Aorta (tissue), 5 donors: ENCODE measurements at regions not wholly inside any gene's neighbourhood (a gene's known extent, or its start where the extent isn't known, plus 50 kb on each side); places are given as distances from the start of the nearest gene placed in this dataset.

Experiments
- ATAC-seq: fragments of 200-7000 bp; cut with Tn5 transposase; one replicate; pipeline ENCODE4 v1.9.1; 2022; ENCODE audit warnings: moderate library complexity; ENCODE audit not compliant: low FRiP score
- DNase-seq, 2 donors: peaks; one replicate each; pipeline ENCODE4 v3.0.0-alpha.2; 2020
- H3K27ac ChIP-seq, 2 donors: one replicate each; pipeline ENCODE4 v1.5.1; 2013; ENCODE audit warnings: low read length in 2 of 2, mild to moderate bottlenecking in 2 of 2, moderate library complexity in 2 of 2, control low read depth in 1 of 2, inconsistent platforms in 1 of 2, low read depth in 1 of 2
- H3K27me3 ChIP-seq, 2 donors: one replicate each; pipeline ENCODE4 v1.6.1; 2013; ENCODE audit warnings: control low read depth in 1 of 2, low read length in 1 of 2, mild to moderate bottlenecking in 1 of 2, moderate library complexity in 1 of 2; ENCODE audit not compliant: insufficient read depth in 2 of 2, control insufficient read depth in 1 of 2
- H3K36me3 ChIP-seq, 2 donors: one replicate each; pipeline ENCODE4 v1.6.1; 2013; ENCODE audit warnings: control low read depth in 1 of 2, low read length in 1 of 2, mild to moderate bottlenecking in 1 of 2; ENCODE audit not compliant: insufficient read depth in 2 of 2, control insufficient read depth in 1 of 2
- H3K4me1 ChIP-seq, 2 donors: one replicate each; pipeline ENCODE4 v1.6.1; 2013; ENCODE audit warnings: low read length in 2 of 2, control low read depth in 1 of 2, mild to moderate bottlenecking in 1 of 2, moderate library complexity in 1 of 2; ENCODE audit not compliant: insufficient read depth in 2 of 2, control insufficient read depth in 1 of 2
- H3K4me3 ChIP-seq, 2 donors: one replicate each; pipeline ENCODE4 v1.5.1; 2013; ENCODE audit warnings: low read length in 2 of 2, control low read depth in 1 of 2, mild to moderate bottlenecking in 1 of 2
- H3K9me3 ChIP-seq: one replicate; pipeline ENCODE4 v1.6.1; 2013; ENCODE audit warnings: mild to moderate bottlenecking, low read length; ENCODE audit not compliant: control insufficient read depth
- WGBS, 2 donors: extraction: QIAGEN DNeasy Blood & Tissue Kit; methylation state at CpG; one replicate each; pipeline ENCODE4 v1.1.7; 2013; 5-methylcytosine and 5-hydroxymethylcytosine counted together
- intact Hi-C, 2 donors: fragments of 100-400 bp; cut with DNase I; formaldehyde crosslinking; loops; one replicate each; pipeline versions ENCODE4 v1.14.2 to v1.15.0; 2022
- donor health status: healthy with polysubstance abuse.
- donor health status: Bipolar disorder and iron deficiency.
- donor health status: DM: no; HTN: no; CAD: no.
- donor health status: DM: no; HTN: no; CAD: no.
- donor health status: DM: yes; HTN: yes; CAD: no.

GRCh38 chr3:177374323-177374722, 177.0 kb upstream of the TBL1XR1 start:
- Histone ChIP-seq H3K36me3 (no peaks in the 10 kb centered on the region), H3K27me3 (no peaks in the 10 kb centered on the region), H3K4me1 (peaks cover 0 to 7% of the 10 kb centered on the region in 2 donors), H3K9me3 (no peaks in the 10 kb centered on the region), H3K27ac (peak overlapping the region in 1 of 2 donors; percentile 33), H3K4me3 (no peak overlapping the region)
- intact Hi-C loops: loop anchor here (5.0 to 10.0 kb wide), 2 partner anchors 43 to 60 kb away; no protein-coding TSS in a partner anchor
- 5 to 7% methylated on average over 3 of the region's 3 CpGs for WGBS, 2 donors
- ATAC-seq (no peak), DNase-seq (no peak)

GRCh38 chr3:177375316-177375715, 178.0 kb upstream of the TBL1XR1 start:
- DNase-seq: no peak
- intact Hi-C loops: loop anchor here in 1 of 2 donors (10.0 kb wide), 1 partner anchor 59 kb away; no protein-coding TSS in a partner anchor

DNA sequence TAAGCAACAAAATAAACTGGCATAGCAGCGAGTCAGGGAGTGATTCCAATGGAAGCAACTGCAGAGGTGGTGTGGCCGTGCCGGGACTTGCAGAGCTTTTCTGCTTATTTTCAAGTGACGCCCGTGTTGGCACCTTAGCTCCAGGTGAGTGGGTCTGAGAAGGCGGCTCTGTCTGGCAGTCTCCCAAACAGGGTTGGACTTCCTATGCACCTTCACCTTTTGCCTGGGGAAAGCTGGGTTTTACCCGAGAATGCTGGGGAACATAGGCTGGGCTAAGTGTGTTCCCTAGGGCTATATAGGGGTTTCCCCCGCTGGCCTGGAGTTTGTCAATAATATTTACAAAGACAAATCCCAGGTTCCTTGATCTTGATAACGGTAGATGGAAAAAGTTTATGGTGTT, 179.9 kb upstream of the TBL1XR1 start:
- Histone ChIP-seq H3K4me1 (peaks cover 0 to 7% of the 10 kb centered on the region in 2 donors), H3K36me3 (no peaks in the 10 kb centered on the region), H3K27ac (no peak overlapping the region), H3K9me3 (no peaks in the 10 kb centered on the region), H3K4me3 (no peak overlapping the region), H3K27me3 (no peaks in the 10 kb centered on the region)
- whole genome bisulfite sequencing, 2 donors: 88 to 93% methylated on average over 9 of the region's 9 CpGs
- DNase-seq: no peak
- intact Hi-C loops: loop anchor here in 1 of 2 donors (10.0 kb wide), 1 partner anchor 58 kb away; no protein-coding TSS in a partner anchor
- ATAC-seq: no peak

More at GRCh38 chr3:177375316-177375715, 178.0 kb upstream of the TBL1XR1 start:
- peaks cover 0 to 7% of the 10 kb centered on the region in 2 donors for H3K4me1 ChIP-seq
- WGBS, 2 donors: 89 to 94% methylated on average over 3 of the region's 3 CpGs
- H3K9me3 ChIP-seq: no peaks in the 10 kb centered on the region
- no peaks in the 10 kb centered on the region for H3K27me3 ChIP-seq
- H3K36me3 ChIP-seq: no peaks in the 10 kb centered on the region
- no peak overlapping the region for H3K27ac ChIP-seq
- H3K4me3 ChIP-seq: no peak overlapping the region
- ATAC-seq: no peak

- ATAC-seq (no peak), DNase-seq (no peak)
- Histone ChIP-seq H3K4me1 (peaks cover 0 to 7% of the 10 kb centered on the region in 2 donors), H3K9me3 (no peaks in the 10 kb centered on the region), H3K27ac (no peak overlapping the region), H3K27me3 (no peaks in the 10 kb centered on the region), H3K4me3 (no peak overlapping the region), H3K36me3 (no peaks in the 10 kb centered on the region)
- intact Hi-C loops: loop anchor here in 1 of 2 donors (10.0 kb wide), 1 partner anchor 57 kb away; no protein-coding TSS in a partner anchor
- 94 to 95% methylated on average over 7 of the region's 7 CpGs for WGBS, 2 donors
Measured at GRCh38 chr3:177378168-177378567, 180.9 kb upstream of the TBL1XR1 start.

DNA sequence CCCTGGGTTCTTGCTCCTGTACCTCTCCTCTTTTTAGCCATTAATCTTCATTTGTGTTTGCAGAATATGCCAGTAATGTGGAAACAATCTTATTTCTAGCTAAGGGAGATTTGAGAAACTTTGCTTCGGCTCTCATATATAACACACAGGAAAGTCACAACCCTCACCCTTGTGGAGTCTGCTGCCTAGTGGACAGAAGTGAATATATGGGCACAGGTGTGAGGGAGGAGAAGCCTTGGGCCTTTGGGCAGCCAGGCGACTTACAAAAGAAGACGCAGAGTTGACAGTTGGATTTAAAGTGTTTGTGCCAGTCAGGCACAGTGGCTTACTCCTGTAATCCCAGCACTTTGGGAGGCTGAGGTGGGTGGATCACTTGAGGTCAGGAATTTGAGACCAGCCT, 181.8 kb upstream of the TBL1XR1 start:
- DNase-seq: no peak
- H3K27me3 ChIP-seq: no peaks in the 10 kb centered on the region
- intact Hi-C loops: loop anchor here in 1 of 2 donors (10.0 kb wide), 1 partner anchor 56 kb away; no protein-coding TSS in a partner anchor
- H3K27ac ChIP-seq: no peak overlapping the region
- ATAC-seq: no peak
- H3K36me3 ChIP-seq: no peaks in the 10 kb centered on the region
- no peaks in the 10 kb centered on the region for H3K9me3 ChIP-seq
- WGBS, 2 donors: 66 to 74% methylated on average over 3 of the region's 3 CpGs
- H3K4me1 ChIP-seq: peaks cover 0 to 7% of the 10 kb centered on the region in 2 donors
- no peak overlapping the region for H3K4me3 ChIP-seq

DNA sequence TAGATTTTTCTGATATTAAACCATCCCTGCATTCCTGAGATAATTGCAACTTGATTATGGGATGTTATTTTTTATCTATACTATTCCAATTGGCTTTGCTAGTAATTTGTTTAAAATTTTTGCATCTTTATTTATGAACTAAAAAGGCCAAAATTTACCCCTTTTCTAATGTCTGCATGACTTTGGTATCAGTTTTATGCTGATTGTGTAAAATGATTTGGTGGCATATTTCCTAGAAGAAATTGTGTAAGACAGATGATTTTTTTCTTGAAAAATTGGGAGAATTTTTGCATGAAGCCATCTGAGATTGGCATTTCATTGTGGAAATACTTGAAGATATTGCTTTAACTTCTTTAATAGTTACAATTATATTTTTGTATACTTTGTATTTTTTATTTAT, 183.8 kb upstream of the TBL1XR1 start:
- intact Hi-C loops: no loop called here
- ATAC-seq: no peak

DNA sequence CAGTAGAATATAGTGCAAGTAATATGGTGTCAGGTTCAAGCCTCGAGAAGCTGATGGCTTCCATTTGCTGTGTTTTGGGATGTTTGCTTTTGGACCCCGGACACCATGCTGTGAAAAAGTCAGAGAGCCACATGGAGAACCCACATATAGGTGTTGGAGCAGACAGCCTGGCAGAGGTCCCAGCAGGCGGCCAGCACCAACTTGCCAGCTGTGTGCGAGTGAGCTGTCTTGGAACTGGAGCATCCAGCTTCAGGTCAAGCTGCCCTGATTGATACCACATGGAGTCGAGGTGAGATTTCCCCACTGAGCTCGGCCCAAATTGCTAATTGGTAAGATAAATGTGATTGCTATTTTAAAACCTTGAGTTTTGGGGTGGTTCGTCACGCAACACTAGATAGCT, 185.7 kb upstream of the TBL1XR1 start:
- Histone ChIP-seq H3K4me3 (no peak overlapping the region), H3K36me3 (no peaks in the 10 kb centered on the region), H3K27ac (no peak overlapping the region), H3K9me3 (no peaks in the 10 kb centered on the region), H3K27me3 (no peaks in the 10 kb centered on the region), H3K4me1 (no peaks in the 10 kb centered on the region)
- ATAC-seq (no peak), DNase-seq (no peak)
- 86 to 89% methylated on average over 8 of the region's 8 CpGs for WGBS, 2 donors
- intact Hi-C loops: no loop called here

More for the DNA sequence above, 183.8 kb upstream of the TBL1XR1 start:
- no peak overlapping the region for H3K27ac ChIP-seq
- H3K27me3 ChIP-seq: no peaks in the 10 kb centered on the region
- no peak overlapping the region for H3K4me3 ChIP-seq
- H3K36me3 ChIP-seq: no peaks in the 10 kb centered on the region
- H3K9me3 ChIP-seq: no peaks in the 10 kb centered on the region
- H3K4me1 ChIP-seq: no peaks in the 10 kb centered on the region
- DNase-seq: no peak

DNA sequence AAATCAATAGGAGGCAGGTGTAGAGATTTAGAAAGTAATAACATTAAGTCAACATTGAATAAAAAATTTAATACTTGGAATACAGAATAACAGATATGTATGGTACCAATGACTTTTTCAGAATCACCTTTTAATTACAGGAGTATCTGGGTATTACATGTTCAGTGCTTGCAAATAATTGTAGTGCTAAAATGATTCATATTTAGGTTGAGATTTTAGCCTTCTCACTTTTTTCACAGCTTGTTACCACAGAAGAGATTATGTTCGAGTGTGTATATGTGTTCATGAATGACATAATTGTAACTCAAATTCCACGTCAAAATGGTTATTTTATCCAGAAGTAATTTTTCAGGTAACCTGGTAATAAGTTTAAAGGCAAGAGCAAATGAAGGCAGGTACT, 187.9 kb upstream of the TBL1XR1 start:
- WGBS, 2 donors: 95 to 96% methylated on average over 2 of the region's 2 CpGs
- ATAC-seq (no peak), DNase-seq (no peak)
- no peaks in the 10 kb centered on the region for H3K9me3 ChIP-seq
- no peaks in the 10 kb centered on the region for H3K27me3 ChIP-seq
- no peaks in the 10 kb centered on the region for H3K4me1 ChIP-seq
- no peak overlapping the region for H3K4me3 ChIP-seq
- intact Hi-C loops: no loop called here
- H3K27ac ChIP-seq: no peak overlapping the region
- no peaks in the 10 kb centered on the region for H3K36me3 ChIP-seq

DNA sequence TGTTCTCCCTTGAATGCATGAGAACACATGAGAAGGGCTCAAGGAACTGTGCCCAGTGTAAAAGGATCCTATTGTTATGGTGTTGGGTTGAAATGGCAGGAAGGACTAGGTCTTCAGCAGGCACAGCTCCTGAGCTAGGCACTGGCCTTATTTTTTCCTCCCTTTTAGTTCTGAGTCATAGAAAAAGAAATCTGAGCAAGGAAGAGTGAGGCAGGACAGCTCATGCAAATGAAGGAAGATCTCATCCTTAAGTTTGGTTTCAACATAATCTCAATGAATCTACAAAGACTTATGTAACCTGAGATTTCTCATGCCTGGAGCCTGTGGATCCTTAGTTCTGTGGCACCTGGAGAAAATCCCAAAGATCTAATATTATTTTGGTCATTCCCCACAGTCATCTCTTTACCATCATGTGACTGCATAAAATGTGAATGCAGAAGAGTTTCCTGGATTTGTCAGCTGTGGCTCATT, 188.6 kb upstream of the TBL1XR1 start:
- no peak overlapping the region for H3K27ac ChIP-seq
- DNase-seq: no peak
- ATAC-seq: no peak
- H3K27me3 ChIP-seq: no peaks in the 10 kb centered on the region
- no peaks in the 10 kb centered on the region for H3K9me3 ChIP-seq
- H3K36me3 ChIP-seq: no peaks in the 10 kb centered on the region
- intact Hi-C loops: no loop called here
- no peaks in the 10 kb centered on the region for H3K4me1 ChIP-seq
- H3K4me3 ChIP-seq: no peak overlapping the region
